Testis (tissue), 2 donors: ENCODE measurements at regions not wholly inside any gene's neighbourhood (a gene's known extent, or its start where the extent isn't known, plus 50 kb on each side); places are given as distances from the start of the nearest gene placed in this dataset.

Experiments
- DNase-seq: peaks from one replicate; pipeline ENCODE4 v3.0.0-alpha.2; 2019
- H3K27ac ChIP-seq, 2 donors: fragments of 200-600 bp; sonication (generic); one replicate each; pipeline ENCODE4 v1.5.1; 2019
- H3K27me3 ChIP-seq: fragments of 200-600 bp; sonication (generic); one replicate; pipeline ENCODE4 v1.5.1; 2019
- H3K36me3 ChIP-seq: fragments of 200-600 bp; sonication (generic); one replicate; pipeline ENCODE4 v1.5.1; 2017; ENCODE audit warnings: low read depth; ENCODE audit errors: missing control alignments
- H3K4me1 ChIP-seq: fragments of 200-600 bp; sonication (generic); one replicate; pipeline ENCODE4 v1.5.1; 2019
- H3K4me3 ChIP-seq, 2 donors: fragments of 200-600 bp; sonication (generic); one replicate each; pipeline ENCODE4 v1.5.1; 2017 to 2019
- H3K9me3 ChIP-seq: fragments of 200-600 bp; sonication (generic); one replicate; pipeline ENCODE4 v1.5.1; 2017
- POLR2A ChIP-seq: fragments of 450-650 bp; IDR thresholded peaks from one replicate; pipeline ENCODE4 v1.6.1; 2017; ENCODE audit warnings: antibody characterized with exemption, mild to moderate bottlenecking, moderate library complexity
- WGBS, 2 donors: methylation state at CpG; one replicate each; pipeline ENCODE4 v1.1.5; 2018; 5-methylcytosine and 5-hydroxymethylcytosine counted together
- intact Hi-C: fragments of 100-400 bp; cut with DNase I; formaldehyde crosslinking; loops from one replicate; pipeline ENCODE4 v1.15.1; 2023; ENCODE audit warnings: low total_unique reads
- TF ChIP-seq, protein P1 (sequence below), 3 experiments: fragments of 450-650 bp in 2 of 3; fragments of 200-600 bp in 1 of 3; sonication (generic) in 1 of 3; IDR thresholded peaks; one replicate each; pipeline ENCODE4 v1.5.1; 2016 to 2019; ENCODE audit warnings: antibody characterized with exemption in 3 of 3, mild to moderate bottlenecking in 2 of 3, moderate library complexity in 1 of 3

DNA sequence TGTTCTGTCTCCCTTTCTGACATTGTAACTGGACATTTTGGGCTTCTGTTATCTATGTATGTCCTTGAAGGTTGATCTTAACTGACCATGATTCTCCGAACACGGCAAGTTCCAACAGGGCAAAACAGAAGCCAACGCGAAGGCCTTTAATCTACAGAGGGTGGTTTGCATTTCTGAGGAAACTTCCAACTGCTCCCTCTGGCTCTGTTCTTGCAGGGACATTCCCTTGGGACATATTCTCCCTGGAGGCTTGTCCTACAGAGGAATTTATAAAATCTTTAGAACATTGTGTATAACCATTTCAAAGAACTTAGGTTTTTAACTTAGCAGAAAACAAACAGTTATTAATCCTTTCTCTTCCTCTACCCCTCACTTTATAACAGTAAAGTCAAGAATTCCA, 189.0 kb upstream of the CDYL start:
- intact Hi-C loops, result no loop called here

DNA sequence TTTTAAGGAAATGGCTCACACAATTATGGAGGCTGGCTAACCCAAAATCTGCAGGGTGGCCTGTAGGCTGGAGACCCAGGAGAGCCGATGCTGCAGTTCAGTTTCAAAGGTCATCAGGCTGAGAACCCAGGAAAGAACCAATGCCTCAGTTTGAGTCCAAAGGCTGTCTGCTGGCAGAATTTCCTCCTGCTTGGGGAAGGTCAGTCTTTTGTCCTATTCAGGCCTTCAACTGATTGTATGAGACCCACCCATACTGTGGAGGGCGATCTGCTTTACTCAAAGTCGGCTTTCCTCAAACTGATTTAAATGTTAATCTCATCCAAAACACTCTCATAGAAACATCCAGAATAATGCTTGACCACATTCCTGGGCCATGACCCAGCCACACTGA, 189.7 kb upstream of the CDYL start:
- no peak overlapping the region for H3K4me3 ChIP-seq
- WGBS, 2 donors, result 87 to 95% methylated on average over 3 of the region's 3 CpGs
- H3K27ac ChIP-seq, result no peak overlapping the region
- intact Hi-C loops, result no loop called here
- peaks cover 5% of the 10 kb centered on the region for H3K4me1 ChIP-seq
- no peaks in the 10 kb centered on the region for H3K9me3 ChIP-seq
- H3K36me3 ChIP-seq, result no peaks in the 10 kb centered on the region
- no peaks in the 10 kb centered on the region for H3K27me3 ChIP-seq
- TF ChIP-seq, protein P1, sequence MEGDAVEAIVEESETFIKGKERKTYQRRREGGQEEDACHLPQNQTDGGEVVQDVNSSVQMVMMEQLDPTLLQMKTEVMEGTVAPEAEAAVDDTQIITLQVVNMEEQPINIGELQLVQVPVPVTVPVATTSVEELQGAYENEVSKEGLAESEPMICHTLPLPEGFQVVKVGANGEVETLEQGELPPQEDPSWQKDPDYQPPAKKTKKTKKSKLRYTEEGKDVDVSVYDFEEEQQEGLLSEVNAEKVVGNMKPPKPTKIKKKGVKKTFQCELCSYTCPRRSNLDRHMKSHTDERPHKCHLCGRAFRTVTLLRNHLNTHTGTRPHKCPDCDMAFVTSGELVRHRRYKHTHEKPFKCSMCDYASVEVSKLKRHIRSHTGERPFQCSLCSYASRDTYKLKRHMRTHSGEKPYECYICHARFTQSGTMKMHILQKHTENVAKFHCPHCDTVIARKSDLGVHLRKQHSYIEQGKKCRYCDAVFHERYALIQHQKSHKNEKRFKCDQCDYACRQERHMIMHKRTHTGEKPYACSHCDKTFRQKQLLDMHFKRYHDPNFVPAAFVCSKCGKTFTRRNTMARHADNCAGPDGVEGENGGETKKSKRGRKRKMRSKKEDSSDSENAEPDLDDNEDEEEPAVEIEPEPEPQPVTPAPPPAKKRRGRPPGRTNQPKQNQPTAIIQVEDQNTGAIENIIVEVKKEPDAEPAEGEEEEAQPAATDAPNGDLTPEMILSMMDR (IDR thresholded peaks at IDR 0.05), result no peak
- TF ChIP-seq POLR2A, result no peak
- no peak for DNase-seq

More for the DNA sequence above, 189.0 kb upstream of the CDYL start:
- no peaks in the 10 kb centered on the region for H3K9me3 ChIP-seq
- no peaks in the 10 kb centered on the region for H3K27me3 ChIP-seq
- H3K36me3 ChIP-seq, result no peaks in the 10 kb centered on the region
- H3K27ac ChIP-seq, result no peak overlapping the region
- 46 to 47% methylated on average over 4 of the region's 4 CpGs for WGBS, 2 donors
- no peak overlapping the region for H3K4me3 ChIP-seq
- H3K4me1 ChIP-seq, result peaks cover 2% of the 10 kb centered on the region
- no peak for DNase-seq
- TF ChIP-seq, protein P1 (IDR thresholded peaks at IDR 0.05), result no peak
- no peak for TF ChIP-seq POLR2A

DNA sequence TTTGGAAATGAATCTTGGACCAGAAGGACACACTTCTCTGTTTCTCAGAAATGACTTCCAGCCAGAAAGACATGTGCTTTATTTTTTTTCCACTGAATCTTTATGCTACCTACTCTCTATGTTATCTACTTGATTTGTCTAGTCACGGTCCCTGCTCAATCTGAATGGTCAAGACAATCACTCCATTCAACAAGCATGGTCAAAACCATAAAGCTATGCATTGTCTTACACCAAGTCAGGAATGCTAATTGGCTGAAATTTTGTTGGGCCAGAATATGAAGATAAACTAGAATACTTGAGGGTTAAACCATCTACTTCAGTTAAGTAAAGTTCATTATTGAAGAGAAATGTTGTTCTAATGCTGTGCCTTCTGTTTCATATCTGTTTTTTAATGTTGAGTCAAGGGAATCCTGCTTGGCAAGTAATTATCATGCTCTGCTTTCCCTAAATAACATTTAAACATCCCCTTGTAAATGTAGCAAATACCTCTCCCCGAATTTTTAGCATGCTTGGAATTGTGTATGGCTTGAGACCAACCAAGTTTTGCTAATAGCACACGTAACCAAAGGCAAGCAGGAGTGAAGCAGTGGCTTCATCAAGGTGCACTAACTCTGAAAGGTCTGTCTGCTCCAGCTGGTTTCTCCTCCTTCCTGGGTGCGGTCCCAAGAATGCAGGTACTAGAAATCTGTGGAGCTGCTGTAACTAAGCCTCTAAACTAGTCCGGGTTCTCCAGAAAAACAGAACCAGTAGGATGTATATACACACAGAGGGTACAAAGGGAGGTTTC, 190.3 kb upstream of the CDYL start:
- no peak for TF ChIP-seq POLR2A
- TF ChIP-seq, protein P1 (IDR thresholded peaks at IDR 0.05), result no peak
- 69 to 70% methylated on average over 5 of the region's 5 CpGs for WGBS, 2 donors
- no peaks in the 10 kb centered on the region for H3K9me3 ChIP-seq

DNA sequence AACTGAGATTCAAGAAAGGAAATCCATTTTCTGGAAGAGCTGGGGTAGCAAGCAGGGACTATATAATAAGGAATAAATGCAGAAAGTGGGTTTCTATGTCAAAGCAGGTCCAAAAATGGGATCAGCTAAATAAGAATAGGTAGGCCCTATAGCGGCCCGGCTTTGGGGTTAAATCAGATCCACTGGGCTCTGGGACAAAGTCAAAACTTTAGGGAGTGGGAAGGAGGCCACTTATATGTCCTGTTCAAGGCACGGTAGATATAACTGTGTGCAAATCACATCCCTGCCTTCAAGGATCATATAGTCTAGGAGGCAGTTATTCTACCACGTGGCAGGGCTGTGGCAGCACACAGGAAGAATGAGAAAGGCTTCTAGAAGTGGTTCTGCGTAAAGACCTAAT, 191.4 kb upstream of the CDYL start:
- 91 to 92% methylated on average over 5 of the region's 5 CpGs for WGBS, 2 donors
- intact Hi-C loops, result no loop called here
- DNase-seq, result no peak
- Histone ChIP-seq H3K4me1 (peaks cover 5% of the 10 kb centered on the region), H3K27ac (no peak overlapping the region), H3K9me3 (no peaks in the 10 kb centered on the region), H3K4me3 (no peak overlapping the region), H3K27me3 (no peaks in the 10 kb centered on the region), H3K36me3 (no peaks in the 10 kb centered on the region)
- no peak for TF ChIP-seq POLR2A
- TF ChIP-seq, protein P1 (IDR thresholded peaks at IDR 0.05), result no peak

More for the DNA sequence above, 190.3 kb upstream of the CDYL start:
- Histone ChIP-seq H3K4me1 (peaks cover 5% of the 10 kb centered on the region), H3K36me3 (no peaks in the 10 kb centered on the region), H3K4me3 (no peak overlapping the region), H3K27me3 (no peaks in the 10 kb centered on the region), H3K27ac (no peak overlapping the region)
- intact Hi-C loops, result no loop called here
- no peak for DNase-seq
